ENCODE measurements at regions not wholly inside any gene's neighbourhood (a gene's known extent, or its start where the extent isn't known, plus 50 kb on each side); places are given as distances from the start of the nearest gene placed in this dataset.
A peak's percentile ranks its signal among the peaks of the same experiment; 100 is the strongest.

GRCh38 chr3:148078658-148079057 lies 619.0 kb upstream of the AGTR1 start:
- DNase-seq, result no peak
- in situ Hi-C loops (cut with HindIII; ENCODE audit: low pct_ligation_motif_present, low pct_unique_long_range_greater_than_20kb, low sequenced_read_pairs), result no loop called here

GRCh38 chr3:148079370-148079769 lies 618.3 kb upstream of the AGTR1 start:
- in situ Hi-C loops (cut with HindIII; ENCODE audit: low pct_ligation_motif_present, low pct_unique_long_range_greater_than_20kb, low sequenced_read_pairs), result no loop called here
- no peak for DNase-seq

- no peak for DNase-seq
- in situ Hi-C loops (cut with HindIII; ENCODE audit: low pct_ligation_motif_present, low pct_unique_long_range_greater_than_20kb, low sequenced_read_pairs), result no loop called here
Observed at GRCh38 chr3:148081926-148082325, 615.8 kb upstream of the AGTR1 start.

GRCh38 chr3:148082506-148083280 lies 615.0 kb upstream of the AGTR1 start:
- in situ Hi-C loops (cut with HindIII; ENCODE audit: low pct_ligation_motif_present, low pct_unique_long_range_greater_than_20kb, low sequenced_read_pairs), result no loop called here
- DNase-seq, result no peak

- in situ Hi-C loops (cut with HindIII; ENCODE audit: low pct_ligation_motif_present, low pct_unique_long_range_greater_than_20kb, low sequenced_read_pairs), result no loop called here
- no peak for DNase-seq
Observed at GRCh38 chr3:148083526-148084182, 614.0 kb upstream of the AGTR1 start.

- in situ Hi-C loops (cut with HindIII; ENCODE audit: low pct_ligation_motif_present, low pct_unique_long_range_greater_than_20kb, low sequenced_read_pairs), result no loop called here
- DNase-seq, result no peak
Observed at GRCh38 chr3:148084931-148085330, 612.8 kb upstream of the AGTR1 start.

- in situ Hi-C loops (cut with HindIII; ENCODE audit: low pct_ligation_motif_present, low pct_unique_long_range_greater_than_20kb, low sequenced_read_pairs), result no loop called here
- DNase-seq, result no peak
Observed at GRCh38 chr3:148087601-148088371, 609.9 kb upstream of the AGTR1 start.

GRCh38 chr3:148089171-148089570 lies 608.5 kb upstream of the AGTR1 start:
- DNase-seq, result no peak
- in situ Hi-C loops (cut with HindIII; ENCODE audit: low pct_ligation_motif_present, low pct_unique_long_range_greater_than_20kb, low sequenced_read_pairs), result no loop called here

GRCh38 chr3:148090156-148090555 lies 607.5 kb upstream of the AGTR1 start:
- no peak for DNase-seq
- in situ Hi-C loops (cut with HindIII; ENCODE audit: low pct_ligation_motif_present, low pct_unique_long_range_greater_than_20kb, low sequenced_read_pairs), result no loop called here

GRCh38 chr3:148092624-148093347 lies 604.9 kb upstream of the AGTR1 start:
- in situ Hi-C loops (cut with HindIII; ENCODE audit: low pct_ligation_motif_present, low pct_unique_long_range_greater_than_20kb, low sequenced_read_pairs), result no loop called here
- no peak for DNase-seq

- DNase-seq, result no peak
- in situ Hi-C loops (cut with HindIII; ENCODE audit: low pct_ligation_motif_present, low pct_unique_long_range_greater_than_20kb, low sequenced_read_pairs), result no loop called here
Observed at GRCh38 chr3:148093753-148094152, 604.0 kb upstream of the AGTR1 start.

GRCh38 chr3:148095962-148096361 lies 601.7 kb upstream of the AGTR1 start:
- DNase-seq, result no peak
- in situ Hi-C loops (cut with HindIII; ENCODE audit: low pct_ligation_motif_present, low pct_unique_long_range_greater_than_20kb, low sequenced_read_pairs), result no loop called here

GRCh38 chr3:148100476-148100875 lies 597.2 kb upstream of the AGTR1 start:
- no peak for DNase-seq
- in situ Hi-C loops (cut with HindIII; ENCODE audit: low pct_ligation_motif_present, low pct_unique_long_range_greater_than_20kb, low sequenced_read_pairs), result no loop called here

- DNase-seq, result no peak
- in situ Hi-C loops (cut with HindIII; ENCODE audit: low pct_ligation_motif_present, low pct_unique_long_range_greater_than_20kb, low sequenced_read_pairs), result no loop called here
Observed at GRCh38 chr3:148101061-148101460, 596.6 kb upstream of the AGTR1 start.

GRCh38 chr3:148102156-148102555 lies 595.5 kb upstream of the AGTR1 start:
- in situ Hi-C loops (cut with HindIII; ENCODE audit: low pct_ligation_motif_present, low pct_unique_long_range_greater_than_20kb, low sequenced_read_pairs), result no loop called here
- DNase-seq, result no peak

- no peak for DNase-seq
- in situ Hi-C loops (cut with HindIII; ENCODE audit: low pct_ligation_motif_present, low pct_unique_long_range_greater_than_20kb, low sequenced_read_pairs), result no loop called here
Observed at GRCh38 chr3:148106062-148106461, 591.6 kb upstream of the AGTR1 start.

GRCh38 chr3:148126956-148127355 lies 570.7 kb upstream of the AGTR1 start:
- DNase-seq, result no peak
- in situ Hi-C loops (cut with HindIII; ENCODE audit: low pct_ligation_motif_present, low pct_unique_long_range_greater_than_20kb, low sequenced_read_pairs), result no loop called here

GRCh38 chr3:148128136-148128535 lies 569.6 kb upstream of the AGTR1 start:
- DNase-seq, result peak; percentile 4

More at GRCh38 chr3:148128136-148128535, 569.6 kb upstream of the AGTR1 start:
- in situ Hi-C loops (cut with HindIII; ENCODE audit: low pct_ligation_motif_present, low pct_unique_long_range_greater_than_20kb, low sequenced_read_pairs), result no loop called here
